Lower leg skin (tissue), 3 donors: ENCODE measurements at regions not wholly inside any gene's neighbourhood (a gene's known extent, or its start where the extent isn't known, plus 50 kb on each side); places are given as distances from the start of the nearest gene placed in this dataset.

Experiments
- CTCF ChIP-seq, 3 donors: fragments of 450-650 bp; IDR thresholded peaks; one replicate each; pipeline ENCODE4 v1.5.1; 2016; ENCODE audit warnings: antibody characterized with exemption in 3 of 3, mild to moderate bottlenecking in 3 of 3, moderate library complexity in 2 of 3
- POLR2A ChIP-seq, 2 donors: fragments of 450-650 bp; IDR thresholded peaks; one replicate each; pipeline ENCODE4 v1.6.1; 2016 to 2017; ENCODE audit warnings: antibody characterized with exemption in 2 of 2, mild to moderate bottlenecking in 1 of 2, moderate library complexity in 1 of 2

GRCh38 chr11:29343465-29344333 is 673.1 kb downstream of the KCNA4 start:
- no peak for TF ChIP-seq CTCF (IDR thresholded peaks at IDR 0.05)
- TF ChIP-seq POLR2A (IDR thresholded peaks at IDR 0.05) = no peak
